Naive thymus-derived CD4-positive, alpha-beta T cell (primary cell): ENCODE measurements at regions not wholly inside any gene's neighbourhood (a gene's known extent, or its start where the extent isn't known, plus 50 kb on each side); places are given as distances from the start of the nearest gene placed in this dataset.
"Not testable (repeated sequence)": the region's sequence is repeated elsewhere in the genome, so short reads cannot be mapped to it uniquely, and the experiment has no call there.

ENCODE experiments used
- ATAC-seq: fragments of 150-1000 bp; cut with Tn5 transposase; 2 replicates; pipeline ENCODE4 v1.10.0; 2021; ENCODE audit warnings: mild to moderate bottlenecking, moderate library complexity
- CTCF ChIA-PET: fragments of 350-600 bp; sonication (Branson Sonifier 250); formaldehyde crosslinking; loops from one replicate; lab custom pipeline; 2021; ENCODE audit warnings: antibody characterized with exemption; lab: Charles Lee
- POLR2A ChIA-PET: fragments of 350-600 bp; sonication (Branson Sonifier 250); formaldehyde crosslinking; loops from one replicate; lab custom pipeline; 2021; ENCODE audit warnings: antibody characterized with exemption, inconsistent platforms; lab: Charles Lee
- DNase-seq, 9 donors: peaks; one replicate each; pipeline versions ENCODE4 v3.0.0 to v3.0.0-alpha.2; 2020 to 2022; ENCODE audit warnings: mixed read lengths in 1 of 9
- H3K27ac ChIP-seq: one replicate; pipeline ENCODE4 v1.7.0; 2013; ENCODE audit warnings: mild to moderate bottlenecking, low read depth, low read length, moderate library complexity
- H3K27me3 ChIP-seq, 2 donors: one replicate each; pipeline ENCODE4 v1.7.0; 2013; ENCODE audit warnings: low read length in 2 of 2, mild to moderate bottlenecking in 2 of 2, moderate library complexity in 2 of 2; ENCODE audit not compliant: control insufficient read depth in 2 of 2, insufficient read depth in 2 of 2
- H3K36me3 ChIP-seq, 3 experiments: 1 replicate in 2 of 3; 2 replicates in 1 of 3; pipeline ENCODE4 v1.7.0; 2013; ENCODE audit warnings: low read length in 3 of 3, mild to moderate bottlenecking in 3 of 3, moderate library complexity in 1 of 3; ENCODE audit not compliant: insufficient read depth in 3 of 3, control insufficient read depth in 2 of 3
- H3K4me1 ChIP-seq, 2 donors: one replicate each; pipeline ENCODE4 v1.7.0; 2013; ENCODE audit warnings: low read length in 2 of 2, mild to moderate bottlenecking in 2 of 2, moderate library complexity in 1 of 2; ENCODE audit not compliant: control insufficient read depth in 2 of 2, insufficient read depth in 2 of 2
- H3K4me3 ChIP-seq: 2 replicates; pipeline ENCODE4 v1.7.0; 2013; ENCODE audit warnings: mild to moderate bottlenecking, low read length
- H3K9me3 ChIP-seq, 3 experiments: 1 replicate in 2 of 3; 2 replicates in 1 of 3; pipeline ENCODE4 v1.7.0; 2013; ENCODE audit warnings: low read length in 3 of 3; ENCODE audit not compliant: control insufficient read depth in 2 of 3
- H3K27ac Mint-ChIP-seq, 9 donors: one replicate each; pipeline ENCODE4 v1.8.0; 2020 to 2022; ENCODE audit warnings: mixed read lengths in 9 of 9, mild to moderate bottlenecking in 8 of 9, moderate library complexity in 5 of 9, inconsistent platforms in 2 of 9
- H3K27me3 Mint-ChIP-seq, 5 donors: one replicate each; pipeline ENCODE4 v1.8.0; 2021 to 2022; ENCODE audit warnings: mixed read lengths in 5 of 5, mild to moderate bottlenecking in 1 of 5
- H3K36me3 Mint-ChIP-seq, 5 donors: one replicate each; pipeline ENCODE4 v1.8.0; 2020 to 2022; ENCODE audit warnings: mixed read lengths in 5 of 5, mild to moderate bottlenecking in 3 of 5, inconsistent platforms in 1 of 5
- H3K4me1 Mint-ChIP-seq, 7 donors: one replicate each; pipeline ENCODE4 v1.8.0; 2020 to 2022; ENCODE audit warnings: mixed read lengths in 7 of 7, mild to moderate bottlenecking in 3 of 7, inconsistent platforms in 1 of 7
- H3K4me3 Mint-ChIP-seq, 10 donors: one replicate each; pipeline ENCODE4 v1.8.0; 2020 to 2022; ENCODE audit warnings: mild to moderate bottlenecking in 10 of 10, mixed read lengths in 10 of 10, moderate library complexity in 6 of 10, inconsistent platforms in 2 of 10
- H3K9me3 Mint-ChIP-seq, 11 donors: one replicate each; pipeline ENCODE4 v1.8.0; 2020 to 2022; ENCODE audit warnings: mixed read lengths in 11 of 11, mild to moderate bottlenecking in 4 of 11, inconsistent platforms in 1 of 11, moderate library complexity in 1 of 11
- intact Hi-C, 2 donors: fragments of 100-400 bp; cut with micrococcal nuclease; formaldehyde crosslinking; loops; one replicate each; pipeline ENCODE4 v1.15.1; 2023

- H3K27me3 ChIP-seq: no peaks in the 10 kb centered on the region
- CTCF ChIA-PET: no interaction called here
- DNase-seq (no peak), ATAC-seq (no peak)
- H3K27me3 Mint-ChIP-seq: no peaks in the 10 kb centered on the region
- H3K27ac Mint-ChIP-seq: no peak overlapping the region
- no peak overlapping the region for H3K4me3 ChIP-seq
- H3K9me3 ChIP-seq: no peaks in the 10 kb centered on the region
- no peaks in the 10 kb centered on the region for H3K36me3 ChIP-seq
- intact Hi-C loops: no loop called here
- POLR2A ChIA-PET: no interaction called here
- H3K9me3 Mint-ChIP-seq: peaks cover 0 to 3% (median 0%) of the 10 kb centered on the region in 11 donors
- H3K4me1 Mint-ChIP-seq: peaks cover 0 to 27% (median 0%) of the 10 kb centered on the region in 7 donors
- H3K4me3 Mint-ChIP-seq: no peak overlapping the region
- no peaks in the 10 kb centered on the region for H3K4me1 ChIP-seq
- peaks cover 0 to 35% (median 0%) of the 10 kb centered on the region in 5 donors for H3K36me3 Mint-ChIP-seq
- no peak overlapping the region for H3K27ac ChIP-seq
Observed at GRCh38 chr6:135608031-135608430, 110.5 kb upstream of the AHI1 start.

- H3K27me3 ChIP-seq, CTCF ChIA-PET, H3K9me3 Mint-ChIP-seq, H3K36me3 ChIP-seq, H3K4me1 ChIP-seq, H3K4me3 Mint-ChIP-seq, H3K9me3 ChIP-seq, POLR2A ChIA-PET, ATAC-seq, H3K27ac Mint-ChIP-seq, H3K27me3 Mint-ChIP-seq, H3K4me3 ChIP-seq, intact Hi-C loops, DNase-seq, H3K27ac ChIP-seq: not testable (repeated sequence)
- H3K4me1 Mint-ChIP-seq: peaks cover 0 to 13% (median 0%) of the 10 kb centered on the region in 7 donors
- peaks cover 0 to 22% (median 0%) of the 10 kb centered on the region in 5 donors for H3K36me3 Mint-ChIP-seq
Observed at GRCh38 chr6:135610192-135610591, 112.7 kb upstream of the AHI1 start.

GRCh38 chr6:135616655-135617054, 119.1 kb upstream of the AHI1 start:
- H3K36me3 ChIP-seq: no peaks in the 10 kb centered on the region
- ChIA-PET CTCF (no interaction called here), POLR2A (no interaction called here)
- H3K27ac ChIP-seq: no peak overlapping the region
- H3K27me3 ChIP-seq: peaks cover 0 to 6% of the 10 kb centered on the region in 2 donors
- Mint-ChIP-seq H3K27ac (no peak overlapping the region), H3K27me3 (peaks cover 0 to 5% (median 0%) of the 10 kb centered on the region in 5 donors), H3K9me3 (peaks cover 0 to 7% (median 0%) of the 10 kb centered on the region in 11 donors), H3K36me3 (peaks cover 0 to 25% (median 0%) of the 10 kb centered on the region in 5 donors), H3K4me1 (peaks cover 0 to 9% (median 0%) of the 10 kb centered on the region in 7 donors), H3K4me3 (no peak overlapping the region)
- no peak overlapping the region for H3K4me3 ChIP-seq
- intact Hi-C loops: no loop called here
- H3K4me1 ChIP-seq: no peaks in the 10 kb centered on the region
- H3K9me3 ChIP-seq: no peaks in the 10 kb centered on the region
- ATAC-seq: no peak
- no peak for DNase-seq

- Mint-ChIP-seq H3K36me3 (peaks cover 0 to 23% (median 0%) of the 10 kb centered on the region in 5 donors), H3K4me1 (peaks cover 0 to 10% (median 0%) of the 10 kb centered on the region in 7 donors)
Observed at GRCh38 chr6:135617222-135617621, 119.7 kb upstream of the AHI1 start.

GRCh38 chr6:135622081-135622480, 124.5 kb upstream of the AHI1 start:
- CTCF ChIA-PET: no interaction called here
- Mint-ChIP-seq H3K27ac (no peak overlapping the region), H3K9me3 (peaks cover 0 to 22% (median 0%) of the 10 kb centered on the region in 11 donors), H3K4me1 (peaks cover 5 to 36% (median 16%) of the 10 kb centered on the region in 7 donors), H3K36me3 (peaks cover 0 to 48% (median 0%) of the 10 kb centered on the region in 5 donors), H3K27me3 (no peaks in the 10 kb centered on the region), H3K4me3 (no peak overlapping the region)
- Histone ChIP-seq H3K36me3 (no peaks in the 10 kb centered on the region), H3K27ac (no peak overlapping the region), H3K27me3 (no peaks in the 10 kb centered on the region), H3K9me3 (no peaks in the 10 kb centered on the region), H3K4me3 (no peak overlapping the region), H3K4me1 (no peaks in the 10 kb centered on the region)
- POLR2A ChIA-PET: no interaction called here
- ATAC-seq (no peak), DNase-seq (no peak)
- intact Hi-C loops: no loop called here

More at GRCh38 chr6:135617222-135617621, 119.7 kb upstream of the AHI1 start:
- peaks cover 0 to 9% (median 0%) of the 10 kb centered on the region in 11 donors for H3K9me3 Mint-ChIP-seq
- ChIA-PET POLR2A (no interaction called here), CTCF (no interaction called here)
- no peak overlapping the region for H3K4me3 Mint-ChIP-seq
- Histone ChIP-seq H3K9me3 (no peaks in the 10 kb centered on the region), H3K4me1 (no peaks in the 10 kb centered on the region), H3K27me3 (peaks cover 0 to 6% of the 10 kb centered on the region in 2 donors), H3K36me3 (no peaks in the 10 kb centered on the region), H3K27ac (no peak overlapping the region), H3K4me3 (no peak overlapping the region)
- no peak for ATAC-seq
- peaks cover 0 to 5% (median 0%) of the 10 kb centered on the region in 5 donors for H3K27me3 Mint-ChIP-seq
- intact Hi-C loops: no loop called here
- DNase-seq: no peak
- H3K27ac Mint-ChIP-seq: no peak overlapping the region

GRCh38 chr6:135623979-135624378, 126.4 kb upstream of the AHI1 start:
- no peaks in the 10 kb centered on the region for H3K9me3 ChIP-seq
- H3K27ac Mint-ChIP-seq: peak overlapping the region in 1 of 9 donors; percentile 91
- ATAC-seq: no peak
- H3K4me3 Mint-ChIP-seq: peak overlapping the region in 2 of 10 donors; percentile 2 to 17
- POLR2A ChIA-PET: no interaction called here
- H3K4me1 Mint-ChIP-seq: peaks cover 5 to 48% (median 16%) of the 10 kb centered on the region in 7 donors
- H3K27ac ChIP-seq: no peak overlapping the region
- no peak for DNase-seq
- no peaks in the 10 kb centered on the region for H3K27me3 Mint-ChIP-seq
- CTCF ChIA-PET: no interaction called here
- no peaks in the 10 kb centered on the region for H3K4me1 ChIP-seq
- intact Hi-C loops: loop anchor here in 1 of 2 donors (1.0 to 2.0 kb wide), 9 partner anchors 17 to 665 kb away; partner anchors contain the start of gene BCLAF1
- H3K36me3 Mint-ChIP-seq: peaks cover 0 to 61% (median 0%) of the 10 kb centered on the region in 5 donors
- H3K27me3 ChIP-seq: no peaks in the 10 kb centered on the region
- H3K36me3 ChIP-seq: no peaks in the 10 kb centered on the region
- peaks cover 0 to 31% (median 0%) of the 10 kb centered on the region in 11 donors for H3K9me3 Mint-ChIP-seq
- H3K4me3 ChIP-seq: no peak overlapping the region
